NCI-H526 treated with DMSO at 0.1 percent for 48 hours (cell line): ENCODE measurements at regions not wholly inside any gene's neighbourhood (a gene's known extent, or its start where the extent isn't known, plus 50 kb on each side); places are given as distances from the start of the nearest gene placed in this dataset.
A peak's percentile ranks its signal among the peaks of the same experiment; 100 is the strongest.
"Not testable (repeated sequence)": the region's sequence is repeated elsewhere in the genome, so short reads cannot be mapped to it uniquely, and the experiment has no call there.

ENCODE experiments used
- DNase-seq: peaks from one replicate; lab custom pipeline; 2025; lab: John Stamatoyannopoulos, UW

DNA sequence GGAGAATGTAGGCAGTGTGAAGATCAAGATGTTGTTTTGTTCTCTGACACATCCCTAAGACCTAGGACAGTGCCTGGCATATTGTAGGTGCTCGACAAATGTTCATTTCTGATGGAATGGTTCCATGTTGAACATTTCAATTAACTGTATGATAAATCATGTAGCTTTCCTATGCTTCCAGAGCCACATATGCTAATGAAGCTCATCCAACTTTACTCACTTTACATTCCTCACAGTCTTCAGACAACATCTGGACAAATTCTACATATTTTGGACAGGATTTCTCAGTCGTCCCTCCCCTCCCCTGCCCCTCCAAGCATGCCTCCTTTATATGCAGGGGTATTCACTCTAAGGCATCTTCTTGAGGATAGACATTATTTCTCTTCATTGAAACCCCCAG lies 177.9 kb downstream of the BLID start:
- DNase-seq: no peak

GRCh38 chr11:121936781-121937447 lies 179.1 kb downstream of the BLID start:
- DNase-seq: no peak

DNA sequence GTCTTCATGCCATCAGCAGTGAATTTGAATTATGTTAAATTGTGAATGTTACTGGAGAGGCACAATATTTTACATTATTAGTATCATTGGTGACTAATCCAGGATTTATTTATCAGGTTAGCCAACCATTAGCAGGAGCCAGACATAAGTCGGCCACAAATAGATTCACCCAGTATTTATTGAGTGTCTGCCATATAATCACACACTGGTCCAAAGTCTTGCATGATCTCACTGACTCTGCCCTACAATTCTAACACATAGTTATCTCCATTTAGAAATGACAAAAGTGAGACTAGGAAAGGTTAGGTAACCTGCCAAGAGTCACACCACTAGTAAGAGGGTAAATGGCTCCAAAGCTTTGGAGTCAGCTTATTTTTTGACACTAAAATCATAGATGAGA lies 179.6 kb downstream of the BLID start:
- DNase-seq: no peak

- DNase-seq: no peak
Measured at GRCh38 chr11:121933694-121934093, 182.3 kb downstream of the BLID start.

GRCh38 chr11:121933294-121933693 lies 182.7 kb downstream of the BLID start:
- DNase-seq: no peak

GRCh38 chr11:121932646-121933185 lies 183.3 kb downstream of the BLID start:
- no peak for DNase-seq

DNA sequence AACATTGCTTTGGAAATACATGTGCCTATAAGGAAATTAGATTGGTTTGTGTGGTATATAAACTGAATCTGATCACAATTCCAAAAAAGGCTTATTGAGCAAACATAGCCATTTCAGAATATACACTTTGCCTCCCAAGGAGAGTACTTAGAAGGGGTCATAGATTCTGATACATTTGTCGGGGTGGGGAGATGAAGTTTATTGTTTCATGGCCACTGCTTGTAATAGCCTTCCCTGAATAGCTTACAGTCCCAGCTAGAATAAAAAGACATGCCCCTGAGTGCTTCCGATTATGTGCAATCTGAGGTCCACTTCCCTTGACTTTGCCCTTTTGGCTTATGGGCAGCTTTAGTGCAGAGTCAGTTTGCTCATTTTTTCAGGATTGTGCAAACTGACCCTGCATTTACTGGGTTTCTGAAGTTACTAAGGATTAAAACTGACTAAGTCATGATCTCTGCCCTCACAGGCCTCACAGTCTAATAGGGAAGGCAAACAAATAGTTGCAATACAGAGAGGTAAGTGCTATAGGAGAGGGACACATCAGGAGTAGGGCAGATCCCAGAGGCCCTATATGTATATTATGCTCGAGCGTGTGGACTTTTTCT lies 184.2 kb downstream of the BLID start:
- DNase-seq: no peak

- no peak for DNase-seq
Measured at GRCh38 chr11:121931121-121931520, 184.9 kb downstream of the BLID start.

DNA sequence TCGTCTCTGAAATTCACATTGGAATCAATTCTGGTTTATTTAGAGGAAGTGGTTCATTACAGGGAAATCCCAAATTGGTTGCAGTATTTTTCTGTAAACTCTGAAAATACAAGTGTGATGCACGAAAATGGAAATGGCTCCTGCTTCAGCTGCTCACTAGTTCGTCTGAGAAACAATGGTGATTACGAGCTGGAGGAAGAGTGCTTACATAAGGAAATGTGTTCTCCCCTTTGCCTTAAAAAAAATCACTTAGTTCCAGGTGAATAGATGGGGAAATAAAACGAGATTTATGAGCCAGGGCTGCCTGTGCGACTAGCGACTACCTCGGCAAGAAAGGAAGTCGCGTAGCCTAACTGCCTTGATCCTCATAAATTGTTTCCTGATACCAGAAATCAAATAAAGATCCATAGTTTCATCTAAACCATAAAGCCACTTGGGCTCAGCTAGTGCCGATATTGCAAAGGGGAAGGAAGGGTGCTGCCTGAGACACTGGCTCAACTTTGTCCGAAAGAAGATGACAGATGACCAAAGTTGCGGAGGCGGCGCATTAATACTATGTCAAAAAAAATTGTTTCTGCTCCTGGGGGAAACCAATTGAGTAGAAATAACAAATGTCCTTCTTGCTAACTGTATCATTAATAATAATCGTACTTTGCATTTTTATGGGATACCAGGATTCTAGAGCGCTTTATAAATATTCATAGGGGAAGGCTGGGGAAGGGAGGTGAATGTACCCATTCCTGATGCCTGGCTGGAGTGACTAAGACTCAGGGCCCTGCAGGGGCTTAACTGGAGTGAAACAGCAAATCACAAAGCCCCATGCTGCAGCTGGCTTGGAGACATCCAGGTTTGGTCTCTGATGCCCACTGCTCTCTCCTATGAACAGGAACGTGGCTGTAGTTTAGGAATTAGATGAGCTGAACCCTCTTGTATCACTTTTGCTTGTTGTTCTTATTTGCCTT lies 185.7 kb downstream of the BLID start:
- peak; percentile 78 for DNase-seq

GRCh38 chr11:121929581-121929980 lies 186.4 kb downstream of the BLID start:
- DNase-seq: no peak

DNA sequence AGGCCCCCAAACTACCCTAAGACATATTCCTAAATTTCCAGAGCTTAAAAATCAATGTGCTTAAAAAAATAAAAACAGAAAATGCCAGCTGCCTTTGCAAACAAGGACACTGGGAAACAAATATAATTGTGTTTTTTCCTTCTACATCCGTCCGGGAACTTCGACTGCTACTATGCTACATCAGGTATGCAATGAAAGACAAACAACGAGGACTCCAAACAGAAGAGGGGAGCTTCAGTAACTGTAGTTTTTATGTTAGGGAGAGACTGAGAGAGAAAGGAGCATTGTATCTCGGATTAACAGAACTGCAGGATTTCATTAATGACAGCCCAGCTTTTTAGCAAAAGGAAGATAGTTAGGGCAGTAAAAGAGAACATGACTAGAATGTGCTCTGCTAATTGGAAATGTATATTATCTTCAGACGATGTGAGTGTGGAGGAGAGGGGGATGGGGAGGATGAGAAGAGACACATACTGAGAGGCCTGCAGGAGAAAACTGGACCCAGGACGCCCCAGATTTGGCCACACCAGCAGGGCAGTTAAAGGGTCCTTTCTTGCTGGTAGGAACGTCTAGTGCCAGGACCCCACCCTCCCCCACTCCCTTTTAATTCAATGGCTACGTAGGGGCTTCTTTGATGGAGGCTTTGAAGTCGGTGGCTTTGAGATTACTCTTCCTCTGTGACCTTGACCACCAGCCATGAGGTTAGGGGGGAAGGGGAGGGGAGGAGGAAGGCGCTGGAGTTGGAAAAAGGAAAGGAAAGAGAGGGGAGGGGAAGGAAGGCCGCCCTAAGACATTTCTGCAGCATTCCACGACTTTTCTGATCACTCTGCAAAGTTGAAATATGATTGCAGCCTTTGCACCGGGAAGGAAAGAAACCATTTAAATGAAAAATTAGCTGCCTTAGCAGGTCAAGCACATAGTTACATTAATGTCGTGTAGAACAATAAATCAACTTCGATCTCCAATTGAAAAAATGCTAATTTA lies 187.1 kb downstream of the BLID start:
- no peak for DNase-seq

DNA sequence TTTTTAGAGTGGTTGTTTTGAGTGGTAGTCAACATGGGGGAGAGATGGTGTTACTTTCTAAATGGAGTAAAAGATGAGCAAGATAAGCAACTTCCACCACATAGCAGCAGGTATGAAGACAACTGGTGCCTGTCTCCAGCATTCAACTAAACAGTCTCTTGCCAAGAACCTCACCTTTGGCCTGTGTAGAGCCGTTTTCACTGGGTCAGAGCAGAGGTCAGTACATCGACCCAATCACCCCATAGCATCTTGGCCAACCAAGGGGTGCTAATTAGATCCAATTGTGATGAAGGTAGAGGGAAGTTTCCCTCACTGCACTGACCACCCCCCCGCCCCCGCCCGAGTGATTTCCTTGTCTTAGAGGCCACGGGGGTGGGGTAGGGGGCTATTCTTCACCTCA lies 188.2 kb downstream of the BLID start:
- DNase-seq: no peak

DNA sequence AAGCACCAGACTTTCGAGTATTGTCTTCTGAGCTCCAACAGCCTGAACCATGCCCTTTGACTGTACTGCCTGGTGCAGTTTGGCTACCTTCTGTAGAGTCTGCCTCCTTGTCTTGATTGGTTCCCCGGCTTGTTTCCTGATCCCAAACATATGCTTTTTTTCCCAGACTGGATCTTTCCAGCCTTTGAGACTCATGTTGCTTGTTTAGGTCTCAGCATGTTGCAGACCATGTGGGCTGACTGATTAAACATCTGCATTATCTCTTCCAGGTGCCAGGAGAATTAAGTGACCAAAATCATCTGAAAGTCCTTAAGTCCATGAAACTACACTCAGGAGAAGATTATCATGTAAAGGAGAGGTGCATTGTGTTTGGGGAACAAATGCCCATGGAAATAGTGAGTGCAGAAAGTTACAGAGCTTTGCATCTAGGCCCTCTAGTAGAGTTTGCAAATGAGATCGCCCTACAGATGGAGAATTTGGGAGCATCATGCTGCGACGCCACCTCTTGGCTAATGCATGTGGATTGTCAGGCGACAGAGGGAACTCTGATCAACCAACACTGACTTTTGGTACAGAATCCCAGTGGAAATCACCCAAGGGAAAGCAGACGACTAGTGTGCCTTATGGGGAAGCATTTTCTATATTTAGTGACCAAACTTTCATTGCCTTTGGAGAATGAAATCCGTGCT lies 188.8 kb downstream of the BLID start:
- no peak for DNase-seq

DNA sequence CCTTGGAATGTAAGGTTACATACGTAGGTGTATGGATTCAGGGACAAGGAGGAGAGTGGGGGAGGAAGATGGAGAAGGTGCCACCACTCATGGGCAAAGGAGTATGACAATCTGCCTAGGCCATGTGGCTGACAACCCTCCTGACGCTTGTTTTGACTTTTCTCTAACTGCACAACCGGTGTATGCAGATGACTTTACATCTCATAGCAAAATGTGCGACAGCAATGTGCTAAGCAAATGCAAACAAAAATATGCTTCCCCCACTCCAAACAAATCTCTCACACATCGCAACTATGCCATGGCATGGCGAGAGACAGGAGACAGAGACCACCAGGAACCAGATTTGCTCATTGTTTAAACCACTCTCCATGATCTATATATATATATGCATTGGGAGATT lies 191.8 kb downstream of the BLID start:
- DNase-seq: no peak

DNA sequence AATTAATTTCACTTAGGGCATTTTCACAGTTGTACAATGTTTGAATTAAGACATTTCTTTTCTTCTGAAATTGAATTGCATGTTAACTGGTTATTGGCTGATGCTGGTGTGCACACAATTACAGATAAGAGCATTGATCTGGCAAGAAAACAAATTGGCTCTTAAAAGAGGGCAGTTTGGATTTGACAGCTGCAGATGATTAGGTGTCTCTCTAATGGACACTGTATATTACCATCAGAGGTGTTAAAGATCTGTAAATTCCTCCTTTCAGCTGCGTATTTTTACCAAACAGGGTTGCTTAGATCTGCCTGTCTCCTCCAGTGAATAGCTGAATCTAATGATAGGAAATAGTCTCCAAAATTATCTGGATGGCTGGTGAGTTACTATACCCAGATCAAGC lies 198.5 kb downstream of the BLID start:
- no peak for DNase-seq

DNA sequence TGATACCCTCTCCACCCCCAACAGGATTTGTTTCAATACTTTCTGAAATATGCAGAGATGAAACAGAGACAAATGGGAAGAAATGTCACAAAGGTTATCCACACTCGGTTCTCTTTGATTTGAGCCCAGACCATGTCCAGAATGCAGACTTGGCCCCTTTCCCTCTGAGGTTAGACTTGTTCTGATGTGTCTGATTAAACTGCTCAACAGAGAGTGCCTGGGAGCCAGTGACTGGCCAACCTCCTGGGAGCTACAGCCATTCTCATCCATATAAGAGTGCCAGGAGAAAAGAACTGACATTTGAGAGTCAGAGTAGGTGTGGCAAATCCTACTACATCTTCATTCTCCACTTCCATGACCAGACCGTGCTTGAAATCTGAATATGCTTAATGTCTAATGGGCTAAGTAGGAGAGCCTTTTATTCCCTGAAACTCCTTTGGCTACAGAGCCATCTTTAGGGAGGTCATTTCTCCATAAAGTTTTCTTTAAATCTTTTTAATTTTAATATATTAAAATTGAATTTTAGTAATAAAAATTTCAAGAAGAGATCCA lies 201.4 kb downstream of the BLID start:
- no peak for DNase-seq

DNA sequence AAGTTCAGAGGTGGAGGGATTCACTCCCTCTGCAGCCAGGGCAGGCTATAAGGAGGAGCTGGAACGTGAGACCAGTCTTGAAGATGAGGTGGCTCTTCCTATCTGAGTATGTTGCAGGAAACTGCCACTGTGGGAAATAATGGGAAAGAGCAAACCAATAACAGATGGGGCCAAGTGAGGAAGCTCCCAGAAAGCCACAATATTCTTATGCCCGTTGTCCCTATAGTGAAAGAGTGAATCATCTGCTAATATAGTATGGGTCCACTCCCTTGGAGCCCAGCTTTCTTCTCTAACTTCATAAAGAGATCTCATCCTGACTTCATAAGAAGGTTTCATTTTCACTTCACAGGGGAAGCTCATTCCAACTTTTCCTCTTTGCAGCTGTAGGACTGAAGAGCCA lies 206.4 kb downstream of the BLID start:
- DNase-seq: no peak

- DNase-seq: no peak
Measured at GRCh38 chr11:121907379-121907778, 208.6 kb downstream of the BLID start.

GRCh38 chr11:121904148-121904547 lies 211.9 kb downstream of the BLID start:
- no peak for DNase-seq

DNA sequence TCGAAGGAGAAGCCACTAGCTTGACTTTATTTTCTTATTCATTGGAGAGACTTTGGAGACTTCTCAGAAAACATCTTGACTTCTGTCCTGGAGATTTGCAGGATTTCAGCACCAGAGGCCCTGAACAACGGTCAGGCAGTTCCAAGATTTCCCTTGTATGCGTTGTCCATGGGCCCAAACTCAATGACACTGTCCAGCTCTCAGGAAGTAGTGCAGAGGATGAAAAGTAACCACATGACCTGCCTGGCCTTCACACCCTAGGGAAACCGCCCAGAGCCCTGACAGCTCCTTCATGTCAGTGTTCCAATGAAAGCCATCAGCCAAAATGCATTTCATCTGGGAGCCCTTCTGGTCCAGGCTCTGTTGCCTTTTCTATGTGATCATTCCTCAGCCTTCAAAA lies 214.1 kb downstream of the BLID start:
- DNase-seq: no peak

DNA sequence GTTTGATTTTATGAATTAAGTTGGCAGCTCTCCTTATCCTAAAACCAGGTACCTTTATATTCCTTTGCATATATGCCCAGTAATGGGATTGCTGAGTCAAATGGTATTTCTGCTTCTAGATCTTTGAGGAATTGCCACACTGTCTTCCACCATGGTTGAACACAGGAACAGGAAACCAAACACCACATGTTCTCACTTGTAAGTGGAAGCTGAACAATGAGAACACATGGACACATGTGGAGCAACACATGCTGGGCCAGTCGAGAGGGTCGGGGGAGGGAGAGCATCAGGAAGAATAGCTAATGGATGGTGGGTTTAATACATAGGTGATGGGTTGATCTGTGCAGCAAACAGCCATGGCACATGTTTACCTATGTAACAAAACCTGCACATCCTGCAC lies 214.6 kb downstream of the BLID start:
- DNase-seq: not testable (repeated sequence)
